ENCODE measurements at regions not wholly inside any gene's neighbourhood (a gene's known extent, or its start where the extent isn't known, plus 50 kb on each side); places are given as distances from the start of the nearest gene placed in this dataset.

- TF ChIP-seq CTCF (IDR thresholded peaks at IDR 0.05), result no peak
- no peak for TF ChIP-seq POLR2A (IDR thresholded peaks at IDR 0.05)
Measured at GRCh38 chr11:113542420-113542819, 67.2 kb upstream of the DRD2 start.

Data from heart left ventricle (tissue), 13 donors.